ENCODE measurements at regions not wholly inside any gene's neighbourhood (a gene's known extent, or its start where the extent isn't known, plus 50 kb on each side); places are given as distances from the start of the nearest gene placed in this dataset.
A peak's percentile ranks its signal among the peaks of the same experiment; 100 is the strongest.

GRCh38 chr14:50047274-50047676 lies 69.1 kb downstream of the VCPKMT start:
- Histone ChIP-seq H3K79me1 (ENCODE audit: low read depth, low read length) (no peaks in the 10 kb centered on the region), H3K56ac (replicated peaks; ENCODE audit: insufficient read length, low read depth, low read length) (no peak overlapping the region), H3K27me3 (replicated peaks in 1 of 4; ENCODE audit: control insufficient read depth in 3 of 4, extremely low read depth in 1 of 4, insufficient read depth in 3 of 4, low read length in 3 of 4) (no peaks in the 10 kb centered on the region), H2AK5ac (ENCODE audit: low read depth, low read length) (no peak overlapping the region), H4K5ac (ENCODE audit: insufficient read length, low read depth, low read length) (no peak overlapping the region), H3K9ac (replicated peaks in 1 of 4; ENCODE audit: extremely low read depth in 1 of 4, low read depth in 3 of 4, low read length in 3 of 4) (no peak overlapping the region), H3K4me2 (ENCODE audit: insufficient read depth in 1 of 2, low read depth in 2 of 2, low read length in 2 of 2) (no peak overlapping the region), H2BK20ac (ENCODE audit: low read length) (no peak overlapping the region; the same call in 1 of the 2 replicates), H4K91ac (replicated peaks; ENCODE audit: insufficient read length, low read length) (no peak overlapping the region), H3K79me2 (ENCODE audit: control insufficient read depth in 1 of 2, insufficient read depth in 2 of 2, low read length in 2 of 2) (no peaks in the 10 kb centered on the region), H2BK12ac (ENCODE audit: low read depth, low read length) (peak overlapping the region; percentile 39; the same call in 1 of the 2 replicates), H3K4me3 (ENCODE audit: extremely low read depth in 1 of 4, insufficient read depth in 2 of 4, low read depth in 3 of 4, low read length in 4 of 4) (no peak overlapping the region), H3K9me3 (ENCODE audit: insufficient read depth in 2 of 2, low read depth in 1 of 2, low read length in 1 of 2) (no peaks in the 10 kb centered on the region; a peak in 1 of 4 replicates), H3K36me3 (ENCODE audit: control insufficient read depth in 2 of 4, insufficient read depth in 4 of 4, low read length in 3 of 4) (no peaks in the 10 kb centered on the region), H3K14ac (ENCODE audit: insufficient read length) (no peak overlapping the region), H3K23ac (ENCODE audit: insufficient read length) (no peak overlapping the region), H2BK120ac (replicated peaks; ENCODE audit: low read depth, low read length) (no peak overlapping the region), H4K20me1 (replicated peaks in 1 of 2; ENCODE audit: control insufficient read depth in 1 of 2, insufficient read depth in 2 of 2, low read length in 2 of 2) (no peaks in the 10 kb centered on the region), H3K18ac (ENCODE audit: extremely low read depth, low read length) (no peak overlapping the region; the same call in 1 of the 2 replicates), H3K4me1 (replicated peaks in 1 of 4; ENCODE audit: control insufficient read depth in 3 of 4, insufficient read depth in 4 of 4, low read length in 3 of 4) (peaks cover 0 to 4% (median 1%) of the 10 kb centered on the region in 4 experiments; a peak in 2 of 7 replicates), H2BK5ac (ENCODE audit: low read depth, low read length) (0 out of 2 replicates have a peak overlapping the region, but pooled peaks have one; percentile 60), H2BK15ac (ENCODE audit: low read length) (0 out of 2 replicates have a peak overlapping the region, but pooled peaks have one; percentile 40), H3K4ac (replicated peaks; ENCODE audit: insufficient read length, low read depth, low read length) (no peak overlapping the region), H3K27ac (ENCODE audit: low read depth, low read length) (no peak overlapping the region), H2AFZ (ENCODE audit: low read length) (peak overlapping the region; percentile 70; the same call in 1 of the 2 replicates), H4K8ac (ENCODE audit: extremely low read depth, insufficient read depth, low read length) (no peak overlapping the region), H3K23me2 (ENCODE audit: low read depth, low read length) (no peaks in the 10 kb centered on the region)
- CTCF ChIA-PET (ENCODE audit: partially characterized antibody) = interaction anchor here (0.6 to 1.4 kb wide), 4 partner anchors 9 to 195 kb away, joined by 3 to 4 read pairs (median 3); partner anchors contain the start of gene NEMF
- POLR2A ChIA-PET (ENCODE audit: partially characterized antibody) = interaction anchor here (0.6 to 1.1 kb wide), 2 partner anchors 10 to 65 kb away, joined by 3 read pairs; no protein-coding TSS in a partner anchor
- FAIRE-seq = no peak
- DNase-seq (ENCODE audit: low read depth in 1 of 2, low spot score in 2 of 2) = no peak
- no peak for TF ChIP-seq RAD21 (IDR thresholded peaks at IDR 0.05 in 1 of 2, conservative IDR thresholded peaks at IDR 0.05 in 1 of 2; ENCODE audit: low read depth in 2 of 2, low read length in 2 of 2)
- no peak for TF ChIP-seq JUND (IDR thresholded peaks at IDR 0.05; ENCODE audit: low read length)
- TF ChIP-seq TCF12 (IDR thresholded peaks at IDR 0.05; ENCODE audit: low read depth, low read length) = no peak

Data from H1 (cell line).